Heart left ventricle (tissue), 13 donors: ENCODE measurements at regions not wholly inside any gene's neighbourhood (a gene's known extent, or its start where the extent isn't known, plus 50 kb on each side); places are given as distances from the start of the nearest gene placed in this dataset.

Source experiments
- POLR2A ChIP-seq, 2 donors: fragments of 450-650 bp; IDR thresholded peaks; one replicate each; pipeline ENCODE4 v1.6.1; 2017; ENCODE audit warnings: antibody characterized with exemption in 2 of 2, mild to moderate bottlenecking in 2 of 2, moderate library complexity in 2 of 2
- TF ChIP-seq, protein P1 (sequence below), 12 donors: fragments of 200-600 bp; sonication (generic) in 4 of 12; IDR thresholded peaks; one replicate each; pipeline versions ENCODE4 v1.5.0 to v1.8.0; 2018 to 2022; ENCODE audit warnings: antibody characterized with exemption in 12 of 12, mild to moderate bottlenecking in 5 of 12
- donor health status: ischemic (EF 13 %, LVEDD 7.1; RV severe dilation, severe dysfunction).
- donor health status: DM: no; HTN: yes; CAD: no.
- donor health status: DM: no; HTN: no; CAD: no.
- donor health status: ischemic (EF 25% LVEDD 6.9; RV normal size, moderate dysfunction).
- donor health status: ischemic (EF 25% LVEDD 5.7; RV mildly dilated, moderate dysfunction).
- donor health status: ischemic (EF 35%, LVEDD 5.7; RV mildly dilated, moderate dysfunction).
- donor health status: nonischemic (EF 11% LVEDD 7.7; RV severe dilation, severe dysfunction).
- donor health status: DM: yes; HTN: yes; CAD: no.
- donor health status: PGD.
- donor health status: ischemic (EF 29% LVEDD 5.4; RV normal size, mild dysfunction).
- donor health status: nonischemic (EF 23%, LVEDD 6.1; RV moderate dilation, normal function).

DNA sequence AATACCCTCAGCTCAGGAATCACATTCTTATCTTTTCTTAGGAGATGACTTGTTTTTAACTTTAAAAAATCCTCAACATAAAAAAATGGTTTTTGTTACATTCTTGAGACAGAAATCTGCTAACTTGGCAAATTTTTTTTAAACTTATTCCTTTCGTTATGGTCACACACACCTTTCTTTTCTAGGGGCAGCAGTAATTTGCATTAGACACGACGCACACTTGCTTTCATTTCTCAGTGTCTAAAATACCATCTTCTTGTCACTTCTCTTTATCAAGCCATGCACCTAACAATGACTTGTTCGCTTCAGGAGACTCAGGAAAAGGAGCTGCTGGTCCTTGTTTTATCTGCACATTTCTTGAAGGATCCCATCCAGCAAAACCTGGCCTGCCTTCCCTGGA is 112.6 kb upstream of the TBL1X start:
- TF ChIP-seq, protein P1, sequence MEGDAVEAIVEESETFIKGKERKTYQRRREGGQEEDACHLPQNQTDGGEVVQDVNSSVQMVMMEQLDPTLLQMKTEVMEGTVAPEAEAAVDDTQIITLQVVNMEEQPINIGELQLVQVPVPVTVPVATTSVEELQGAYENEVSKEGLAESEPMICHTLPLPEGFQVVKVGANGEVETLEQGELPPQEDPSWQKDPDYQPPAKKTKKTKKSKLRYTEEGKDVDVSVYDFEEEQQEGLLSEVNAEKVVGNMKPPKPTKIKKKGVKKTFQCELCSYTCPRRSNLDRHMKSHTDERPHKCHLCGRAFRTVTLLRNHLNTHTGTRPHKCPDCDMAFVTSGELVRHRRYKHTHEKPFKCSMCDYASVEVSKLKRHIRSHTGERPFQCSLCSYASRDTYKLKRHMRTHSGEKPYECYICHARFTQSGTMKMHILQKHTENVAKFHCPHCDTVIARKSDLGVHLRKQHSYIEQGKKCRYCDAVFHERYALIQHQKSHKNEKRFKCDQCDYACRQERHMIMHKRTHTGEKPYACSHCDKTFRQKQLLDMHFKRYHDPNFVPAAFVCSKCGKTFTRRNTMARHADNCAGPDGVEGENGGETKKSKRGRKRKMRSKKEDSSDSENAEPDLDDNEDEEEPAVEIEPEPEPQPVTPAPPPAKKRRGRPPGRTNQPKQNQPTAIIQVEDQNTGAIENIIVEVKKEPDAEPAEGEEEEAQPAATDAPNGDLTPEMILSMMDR (IDR thresholded peaks at IDR 0.05) = no peak
- TF ChIP-seq POLR2A (IDR thresholded peaks at IDR 0.05) = no peak
